CD14-positive monocyte (primary cell): ENCODE measurements at regions not wholly inside any gene's neighbourhood (a gene's known extent, or its start where the extent isn't known, plus 50 kb on each side); places are given as distances from the start of the nearest gene placed in this dataset.

Experiments
- DNase-seq, 3 donors: peaks; one replicate each; pipeline ENCODE4 v3.0.0-alpha.2; 2011 to 2022
- H2AFZ ChIP-seq: 2 replicates; pipeline ENCODE4 v1.6.0; 2012; ENCODE audit warnings: mild to moderate bottlenecking, low read depth, low read length, inconsistent platforms; ENCODE audit not compliant: insufficient read depth, poor library complexity, severe bottlenecking
- H3K27ac ChIP-seq, 2 donors: 1 replicate in 1 of 2; 2 replicates in 1 of 2; pipeline ENCODE4 v1.5.1; 2012 to 2013; ENCODE audit warnings: low read length in 2 of 2, control low read depth in 1 of 2, inconsistent platforms in 1 of 2, low read depth in 1 of 2, mild to moderate bottlenecking in 1 of 2
- H3K27me3 ChIP-seq, 2 donors: one replicate each; pipeline versions ENCODE4 v1.6.0 to v1.6.1; 2011 to 2013; ENCODE audit warnings: low read length in 2 of 2; ENCODE audit not compliant: control insufficient read depth in 2 of 2, insufficient read depth in 2 of 2
- H3K36me3 ChIP-seq, 2 donors: replicated peaks in 1 of 2; 1 replicate in 1 of 2; 2 replicates in 1 of 2; pipeline versions ENCODE4 v1.5.1 to v1.6.1; 2012 to 2013; ENCODE audit warnings: low read length in 2 of 2, control low read depth in 1 of 2, inconsistent platforms in 1 of 2, mild to moderate bottlenecking in 1 of 2; ENCODE audit not compliant: insufficient read depth in 2 of 2, control insufficient read depth in 1 of 2
- H3K4me1 ChIP-seq, 2 donors: 1 replicate in 1 of 2; 2 replicates in 1 of 2; pipeline versions ENCODE4 v1.5.1 to v1.6.1; 2012 to 2013; ENCODE audit warnings: low read length in 2 of 2, control low read depth in 1 of 2, inconsistent platforms in 1 of 2, mild to moderate bottlenecking in 1 of 2, moderate library complexity in 1 of 2; ENCODE audit not compliant: insufficient read depth in 2 of 2, control insufficient read depth in 1 of 2
- H3K4me2 ChIP-seq: replicated peaks from 2 replicates; pipeline ENCODE3; 2012; ENCODE audit warnings: low read length, moderate library complexity, mild to moderate bottlenecking; ENCODE audit not compliant: poor library complexity, severe bottlenecking; ENCODE audit errors: extremely low read depth
- H3K4me3 ChIP-seq, 3 experiments: fragments of 200-600 bp in 1 of 3; sonication (generic) in 1 of 3; replicated peaks in 1 of 3; 1 replicate in 2 of 3; 2 replicates in 1 of 3; pipeline ENCODE4 v1.5.1; 2011 to 2013; ENCODE audit warnings: low read length in 3 of 3, mild to moderate bottlenecking in 3 of 3, control low read depth in 2 of 3, low read depth in 2 of 3, inconsistent platforms in 1 of 3, moderate library complexity in 1 of 3
- H3K79me2 ChIP-seq: 2 replicates; pipeline ENCODE4 v1.6.0; 2012; ENCODE audit warnings: mild to moderate bottlenecking, control low read depth, inconsistent platforms, low read length, moderate library complexity; ENCODE audit not compliant: insufficient read depth
- H3K9ac ChIP-seq: 2 replicates; pipeline ENCODE4 v1.6.0; 2017; ENCODE audit warnings: low read length, mild to moderate bottlenecking; ENCODE audit not compliant: insufficient read depth, poor library complexity, severe bottlenecking
- H3K9me3 ChIP-seq, 2 donors: replicated peaks in 1 of 2; 1 replicate in 1 of 2; 2 replicates in 1 of 2; pipeline versions ENCODE4 v1.5.1 to v1.6.1; 2012 to 2013; ENCODE audit warnings: low read length in 2 of 2, control low read depth in 1 of 2; ENCODE audit not compliant: control insufficient read depth in 1 of 2, insufficient read depth in 1 of 2
- H4K20me1 ChIP-seq: 2 replicates; pipeline ENCODE4 v1.6.0; 2012; ENCODE audit warnings: mild to moderate bottlenecking, low read length, control low read depth, moderate library complexity; ENCODE audit not compliant: insufficient read depth
- H3K27ac Mint-ChIP-seq, 7 donors: one replicate each; pipeline ENCODE4 v1.8.0; 2020; ENCODE audit warnings: mild to moderate bottlenecking in 7 of 7, mixed read lengths in 7 of 7, moderate library complexity in 6 of 7, inconsistent platforms in 2 of 7
- H3K27me3 Mint-ChIP-seq, 3 donors: one replicate each; pipeline ENCODE4 v1.8.0; 2021 to 2022; ENCODE audit warnings: low read depth in 3 of 3, mild to moderate bottlenecking in 3 of 3, mixed read lengths in 3 of 3, moderate library complexity in 3 of 3, inconsistent platforms in 1 of 3
- H3K36me3 Mint-ChIP-seq, 2 donors: one replicate each; pipeline ENCODE4 v1.8.0; 2020; ENCODE audit warnings: mixed read lengths in 2 of 2, inconsistent platforms in 1 of 2, mild to moderate bottlenecking in 1 of 2
- H3K4me1 Mint-ChIP-seq: one replicate; pipeline ENCODE4 v1.8.0; 2020; ENCODE audit warnings: mild to moderate bottlenecking, mixed read lengths
- H3K4me3 Mint-ChIP-seq, 2 donors: one replicate each; pipeline ENCODE4 v1.8.0; 2020; ENCODE audit warnings: mild to moderate bottlenecking in 2 of 2, mixed read lengths in 2 of 2, moderate library complexity in 1 of 2
- H3K9me3 Mint-ChIP-seq, 7 donors: one replicate each; pipeline ENCODE4 v1.8.0; 2020 to 2022; ENCODE audit warnings: mixed read lengths in 7 of 7, mild to moderate bottlenecking in 6 of 7, moderate library complexity in 6 of 7, inconsistent platforms in 2 of 7
- CTCF ChIP-seq: fragments of 200-600 bp; IDR thresholded peaks from one replicate; pipeline ENCODE4 v1.8.0; 2022; ENCODE audit warnings: antibody characterized with exemption, mild to moderate bottlenecking
- WGBS: methylation state at CpG from one replicate; pipeline ENCODE4 v1.1.5; 2013; ENCODE audit warnings: missing lambda C conversion rate; ENCODE audit not compliant: insufficient coverage; 5-methylcytosine and 5-hydroxymethylcytosine counted together
- intact Hi-C, 2 donors: fragments of 100-400 bp; cut with micrococcal nuclease; formaldehyde crosslinking; loops; one replicate each; pipeline versions ENCODE4 v1.15.0 to v1.15.1; 2023

- Histone ChIP-seq H3K4me1 (no peaks in the 10 kb centered on the region), H3K36me3 (no peaks in the 10 kb centered on the region), H3K9me3 (no peaks in the 10 kb centered on the region), H3K79me2 (no peaks in the 10 kb centered on the region), H3K27ac (no peak overlapping the region), H3K9ac (no peak overlapping the region), H3K4me2 (no peak overlapping the region), H2AFZ (no peak overlapping the region), H3K4me3 (no peak overlapping the region), H4K20me1 (no peaks in the 10 kb centered on the region), H3K27me3 (no peaks in the 10 kb centered on the region)
- H3K27me3 Mint-ChIP-seq, result no peaks in the 10 kb centered on the region
- intact Hi-C loops, result no loop called here
- DNase-seq, result no peak
- H3K9me3 Mint-ChIP-seq, result peaks cover 0 to 2% (median 0%) of the 10 kb centered on the region in 7 donors
- no peaks in the 10 kb centered on the region for H3K4me1 Mint-ChIP-seq
- no peak for TF ChIP-seq CTCF
- WGBS, result 100% methylated on average over 1 of the region's 2 CpGs
- no peak overlapping the region for H3K4me3 Mint-ChIP-seq
- H3K36me3 Mint-ChIP-seq, result no peaks in the 10 kb centered on the region
- H3K27ac Mint-ChIP-seq, result no peak overlapping the region
These were observed 134.5 kb upstream of the CWC22 start for GRCh38 chr2:180141600-180141999.

- H3K9me3 Mint-ChIP-seq, result no peaks in the 10 kb centered on the region
- no CpG with 5 or more reads among the region's 1 CpG for WGBS
- no peak overlapping the region for H3K4me3 ChIP-seq
These were observed 126.6 kb upstream of the CWC22 start for GRCh38 chr2:180133736-180134135.

More at GRCh38 chr2:180133736-180134135, 126.6 kb upstream of the CWC22 start:
- H3K27ac ChIP-seq, result no peak overlapping the region
- H3K4me2 ChIP-seq, result no peak overlapping the region
- intact Hi-C loops, result no loop called here
- no peaks in the 10 kb centered on the region for H4K20me1 ChIP-seq
- no peaks in the 10 kb centered on the region for H3K79me2 ChIP-seq
- no peaks in the 10 kb centered on the region for H3K4me1 ChIP-seq
- no peak for DNase-seq
- H3K27me3 ChIP-seq, result no peaks in the 10 kb centered on the region
- H3K27ac Mint-ChIP-seq, result no peak overlapping the region
- peaks cover 6% of the 10 kb centered on the region for H3K4me1 Mint-ChIP-seq
- H3K4me3 Mint-ChIP-seq, result no peak overlapping the region
- TF ChIP-seq CTCF, result no peak
- H3K9me3 ChIP-seq, result no peaks in the 10 kb centered on the region
- no peaks in the 10 kb centered on the region for H3K36me3 ChIP-seq
- no peak overlapping the region for H3K9ac ChIP-seq
- H3K36me3 Mint-ChIP-seq, result no peaks in the 10 kb centered on the region
- H3K27me3 Mint-ChIP-seq, result peaks cover 0 to 2% (median 1%) of the 10 kb centered on the region in 3 donors
- no peak overlapping the region for H2AFZ ChIP-seq
